ENCODE measurements at regions not wholly inside any gene's neighbourhood (a gene's known extent, or its start where the extent isn't known, plus 50 kb on each side); places are given as distances from the start of the nearest gene placed in this dataset.

DNA sequence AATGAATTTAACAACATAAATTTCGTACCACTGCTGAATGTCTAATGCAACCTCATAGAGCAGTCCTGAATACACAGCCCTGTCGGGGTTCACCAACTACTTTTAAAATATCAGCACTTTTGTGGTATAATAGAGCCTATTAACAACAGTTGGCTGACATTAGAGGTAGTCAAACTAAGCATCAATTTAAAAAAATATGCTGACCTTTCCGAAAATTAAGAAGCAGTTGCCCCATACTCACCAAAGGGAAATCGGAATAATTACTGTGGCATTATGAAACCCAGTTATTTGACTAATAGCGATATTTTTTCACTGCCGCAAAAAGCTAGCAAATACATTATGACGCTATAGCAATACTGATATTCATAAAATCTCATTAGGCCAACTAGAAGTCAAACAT lies 273.5 kb upstream of the PPARGC1A start:
- Histone ChIP-seq H3K9me3 (ENCODE audit: insufficient read depth, low read length) (no peaks in the 10 kb centered on the region), H2AFZ (ENCODE audit: low read depth, low read length, severe bottlenecking) (no peak overlapping the region), H3K79me2 (ENCODE audit: insufficient read depth, low read length) (no peaks in the 10 kb centered on the region), H3F3A (ENCODE audit: insufficient read depth) (no peaks in the 10 kb centered on the region), H3K27ac (ENCODE audit: low read depth, low read length) (no peak overlapping the region), H3K36me3 (ENCODE audit: low read length) (no peaks in the 10 kb centered on the region), H3K9ac (ENCODE audit: low read length) (no peak overlapping the region), H3K9me2 (replicated peaks; ENCODE audit: insufficient read depth, low read length) (no peaks in the 10 kb centered on the region), H3K27me3 (ENCODE audit: low read length) (no peaks in the 10 kb centered on the region), H3K4me2 (ENCODE audit: low read depth, low read length, poor library complexity, severe bottlenecking) (no peak overlapping the region), H4K20me1 (ENCODE audit: low read depth, low read length) (no peaks in the 10 kb centered on the region), H3K4me3 (ENCODE audit: insufficient read depth, low read length, poor library complexity, severe bottlenecking) (no peak overlapping the region)
- TF ChIP-seq, protein P1, sequence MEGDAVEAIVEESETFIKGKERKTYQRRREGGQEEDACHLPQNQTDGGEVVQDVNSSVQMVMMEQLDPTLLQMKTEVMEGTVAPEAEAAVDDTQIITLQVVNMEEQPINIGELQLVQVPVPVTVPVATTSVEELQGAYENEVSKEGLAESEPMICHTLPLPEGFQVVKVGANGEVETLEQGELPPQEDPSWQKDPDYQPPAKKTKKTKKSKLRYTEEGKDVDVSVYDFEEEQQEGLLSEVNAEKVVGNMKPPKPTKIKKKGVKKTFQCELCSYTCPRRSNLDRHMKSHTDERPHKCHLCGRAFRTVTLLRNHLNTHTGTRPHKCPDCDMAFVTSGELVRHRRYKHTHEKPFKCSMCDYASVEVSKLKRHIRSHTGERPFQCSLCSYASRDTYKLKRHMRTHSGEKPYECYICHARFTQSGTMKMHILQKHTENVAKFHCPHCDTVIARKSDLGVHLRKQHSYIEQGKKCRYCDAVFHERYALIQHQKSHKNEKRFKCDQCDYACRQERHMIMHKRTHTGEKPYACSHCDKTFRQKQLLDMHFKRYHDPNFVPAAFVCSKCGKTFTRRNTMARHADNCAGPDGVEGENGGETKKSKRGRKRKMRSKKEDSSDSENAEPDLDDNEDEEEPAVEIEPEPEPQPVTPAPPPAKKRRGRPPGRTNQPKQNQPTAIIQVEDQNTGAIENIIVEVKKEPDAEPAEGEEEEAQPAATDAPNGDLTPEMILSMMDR (IDR thresholded peaks at IDR 0.05; ENCODE audit: insufficient read depth, low read length, poor library complexity, severe bottlenecking) = no peak
- no peak for TF ChIP-seq EZH2phosphoT487 (conservative IDR thresholded peaks at IDR 0.05; ENCODE audit: low read length)

DNA sequence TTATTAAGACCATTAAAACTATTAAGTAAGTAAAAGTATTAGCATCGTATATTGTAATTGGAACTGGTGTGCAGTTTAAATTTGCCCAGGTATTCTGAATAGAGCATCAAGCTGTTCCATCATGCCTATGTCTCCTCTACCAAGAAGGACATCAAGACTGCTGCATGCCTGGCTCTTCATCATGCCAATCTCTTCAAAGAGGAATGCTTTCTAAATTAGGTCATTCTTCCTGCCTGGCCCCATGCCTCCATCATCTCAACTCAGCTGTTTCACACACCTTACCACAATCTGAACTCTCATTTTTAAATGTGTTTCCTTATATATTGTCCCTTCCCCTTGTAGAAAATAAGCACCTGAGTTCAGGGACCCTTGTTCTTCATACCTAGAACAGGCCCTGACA lies 270.5 kb upstream of the PPARGC1A start:
- Histone ChIP-seq H3K4me2 (ENCODE audit: low read depth, low read length, poor library complexity, severe bottlenecking) (no peak overlapping the region), H4K20me1 (ENCODE audit: low read depth, low read length) (no peaks in the 10 kb centered on the region), H3K36me3 (ENCODE audit: low read length) (no peaks in the 10 kb centered on the region), H3F3A (ENCODE audit: insufficient read depth) (no peaks in the 10 kb centered on the region), H3K27ac (ENCODE audit: low read depth, low read length) (no peak overlapping the region), H3K4me3 (ENCODE audit: insufficient read depth, low read length, poor library complexity, severe bottlenecking) (no peak overlapping the region), H2AFZ (ENCODE audit: low read depth, low read length, severe bottlenecking) (no peak overlapping the region), H3K9me2 (replicated peaks; ENCODE audit: insufficient read depth, low read length) (no peaks in the 10 kb centered on the region), H3K27me3 (ENCODE audit: low read length) (no peaks in the 10 kb centered on the region), H3K9ac (ENCODE audit: low read length) (no peak overlapping the region), H3K79me2 (ENCODE audit: insufficient read depth, low read length) (no peaks in the 10 kb centered on the region), H3K9me3 (ENCODE audit: insufficient read depth, low read length) (no peaks in the 10 kb centered on the region)
- TF ChIP-seq, protein P1 (IDR thresholded peaks at IDR 0.05; ENCODE audit: insufficient read depth, low read length, poor library complexity, severe bottlenecking) = no peak
- no peak for TF ChIP-seq EZH2phosphoT487 (conservative IDR thresholded peaks at IDR 0.05; ENCODE audit: low read length)

DNA sequence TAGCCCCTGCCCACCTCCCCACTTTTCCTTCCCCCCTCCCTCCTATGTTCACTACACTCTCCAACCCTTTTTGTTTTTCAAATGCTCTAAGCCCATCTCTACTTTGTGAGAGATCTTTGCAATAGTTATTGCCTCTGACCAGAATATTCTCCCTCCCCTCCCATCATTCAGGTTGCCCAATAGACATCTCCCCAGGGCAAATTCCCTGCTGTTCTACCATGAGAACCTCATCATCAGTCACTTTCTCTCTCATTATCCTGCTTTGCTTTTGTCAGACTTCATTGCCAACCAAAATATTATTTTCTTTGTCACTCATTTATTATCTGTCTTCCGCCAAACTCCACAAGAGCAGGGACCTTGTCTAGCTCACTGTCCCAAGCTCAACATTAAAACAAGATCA lies 268.2 kb upstream of the PPARGC1A start:
- TF ChIP-seq, protein P1 (IDR thresholded peaks at IDR 0.05; ENCODE audit: insufficient read depth, low read length, poor library complexity, severe bottlenecking) = no peak
- no peak for TF ChIP-seq EZH2phosphoT487 (conservative IDR thresholded peaks at IDR 0.05; ENCODE audit: low read length)
- H3F3A ChIP-seq (ENCODE audit: insufficient read depth) = no peaks in the 10 kb centered on the region
- H2AFZ ChIP-seq (ENCODE audit: low read depth, low read length, severe bottlenecking) = no peak overlapping the region
- H3K9me3 ChIP-seq (ENCODE audit: insufficient read depth, low read length) = no peaks in the 10 kb centered on the region
- no peak overlapping the region for H3K9ac ChIP-seq (ENCODE audit: low read length)
- H3K79me2 ChIP-seq (ENCODE audit: insufficient read depth, low read length) = no peaks in the 10 kb centered on the region
- H3K4me2 ChIP-seq (ENCODE audit: low read depth, low read length, poor library complexity, severe bottlenecking) = no peak overlapping the region
- H3K4me3 ChIP-seq (ENCODE audit: insufficient read depth, low read length, poor library complexity, severe bottlenecking) = no peak overlapping the region
- no peak overlapping the region for H3K27ac ChIP-seq (ENCODE audit: low read depth, low read length)
- no peaks in the 10 kb centered on the region for H4K20me1 ChIP-seq (ENCODE audit: low read depth, low read length)
- no peaks in the 10 kb centered on the region for H3K27me3 ChIP-seq (ENCODE audit: low read length)
- H3K9me2 ChIP-seq (replicated peaks; ENCODE audit: insufficient read depth, low read length) = no peaks in the 10 kb centered on the region
- H3K36me3 ChIP-seq (ENCODE audit: low read length) = no peaks in the 10 kb centered on the region

Data from SU-DHL-6 (cell line).